Thyroid gland (tissue), 4 donors: ENCODE measurements at regions not wholly inside any gene's neighbourhood (a gene's known extent, or its start where the extent isn't known, plus 50 kb on each side); places are given as distances from the start of the nearest gene placed in this dataset.

ENCODE experiments used
- DNase-seq, 2 donors: peaks; one replicate each; pipeline ENCODE4 v3.0.0-alpha.2; 2019
- H3K27ac ChIP-seq, 3 donors: fragments of 200-600 bp; sonication (generic); 1 replicate in 2 of 3; 2 replicates in 1 of 3; pipeline ENCODE4 v1.5.1; 2016 to 2019; ENCODE audit warnings: mild to moderate bottlenecking in 1 of 3, moderate library complexity in 1 of 3
- H3K27me3 ChIP-seq: fragments of 200-600 bp; sonication (generic); one replicate; pipeline ENCODE4 v1.5.1; 2019
- H3K36me3 ChIP-seq, 2 donors: fragments of 200-600 bp; sonication (generic); one replicate each; pipeline ENCODE4 v1.5.1; 2016 to 2019
- H3K4me1 ChIP-seq, 2 donors: fragments of 200-600 bp; sonication (generic); one replicate each; pipeline ENCODE4 v1.5.1; 2017 to 2019
- H3K4me3 ChIP-seq, 3 donors: fragments of 200-600 bp; sonication (generic); replicated peaks in 1 of 3; 1 replicate in 2 of 3; 2 replicates in 1 of 3; pipeline ENCODE4 v1.5.1; 2016; ENCODE audit warnings: mild to moderate bottlenecking in 1 of 3
- H3K9me3 ChIP-seq: fragments of 200-600 bp; sonication (generic); one replicate; pipeline ENCODE4 v1.5.1; 2017
- POLR2A ChIP-seq, 2 donors: fragments of 450-650 bp; IDR thresholded peaks; one replicate each; pipeline ENCODE4 v1.6.1; 2017; ENCODE audit warnings: antibody characterized with exemption in 2 of 2, mild to moderate bottlenecking in 2 of 2, moderate library complexity in 1 of 2
- WGBS, 2 donors: methylation state at CpG; one replicate each; pipeline ENCODE4 v1.1.5; 2017; 5-methylcytosine and 5-hydroxymethylcytosine counted together
- intact Hi-C: fragments of 100-400 bp; cut with DNase I; formaldehyde crosslinking; loops from one replicate; pipeline ENCODE4 v1.15.1; 2023
- TF ChIP-seq, protein P1 (sequence below), 6 experiments: fragments of 200-600 bp in 3 of 6; fragments of 450-650 bp in 3 of 6; sonication (generic) in 3 of 6; IDR thresholded peaks; one replicate each; pipeline ENCODE4 v1.5.1; 2016 to 2019; ENCODE audit warnings: antibody characterized with exemption in 6 of 6, mild to moderate bottlenecking in 2 of 6, inconsistent platforms in 1 of 6, moderate library complexity in 1 of 6

DNA sequence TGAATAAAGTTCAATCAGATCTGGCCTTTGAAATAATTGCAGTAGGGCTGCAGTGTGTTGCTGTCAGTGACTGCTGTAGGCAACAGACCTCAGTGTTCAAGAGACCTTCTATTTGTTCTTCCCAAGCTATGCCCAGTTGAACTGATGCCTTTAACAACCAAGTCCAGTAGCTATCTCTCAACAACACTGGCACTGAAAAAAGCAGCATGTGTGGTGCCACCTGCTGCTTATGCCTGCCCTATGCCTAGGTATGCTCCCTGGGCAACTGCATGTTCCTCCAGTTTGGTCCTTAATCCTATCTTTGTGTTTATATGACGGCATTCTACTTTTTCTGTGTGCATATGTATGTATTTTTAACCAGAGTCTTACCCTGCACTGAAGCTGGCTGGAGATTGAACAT lies 523.9 kb upstream of the MEX3C start:
- peak in 1 of 2 donors; percentile 34 for DNase-seq
- Histone ChIP-seq H3K36me3 (no peaks in the 10 kb centered on the region), H3K27ac (no peak overlapping the region), H3K4me1 (no peaks in the 10 kb centered on the region), H3K4me3 (no peak overlapping the region), H3K27me3 (no peaks in the 10 kb centered on the region), H3K9me3 (no peaks in the 10 kb centered on the region)
- TF ChIP-seq, protein P1, sequence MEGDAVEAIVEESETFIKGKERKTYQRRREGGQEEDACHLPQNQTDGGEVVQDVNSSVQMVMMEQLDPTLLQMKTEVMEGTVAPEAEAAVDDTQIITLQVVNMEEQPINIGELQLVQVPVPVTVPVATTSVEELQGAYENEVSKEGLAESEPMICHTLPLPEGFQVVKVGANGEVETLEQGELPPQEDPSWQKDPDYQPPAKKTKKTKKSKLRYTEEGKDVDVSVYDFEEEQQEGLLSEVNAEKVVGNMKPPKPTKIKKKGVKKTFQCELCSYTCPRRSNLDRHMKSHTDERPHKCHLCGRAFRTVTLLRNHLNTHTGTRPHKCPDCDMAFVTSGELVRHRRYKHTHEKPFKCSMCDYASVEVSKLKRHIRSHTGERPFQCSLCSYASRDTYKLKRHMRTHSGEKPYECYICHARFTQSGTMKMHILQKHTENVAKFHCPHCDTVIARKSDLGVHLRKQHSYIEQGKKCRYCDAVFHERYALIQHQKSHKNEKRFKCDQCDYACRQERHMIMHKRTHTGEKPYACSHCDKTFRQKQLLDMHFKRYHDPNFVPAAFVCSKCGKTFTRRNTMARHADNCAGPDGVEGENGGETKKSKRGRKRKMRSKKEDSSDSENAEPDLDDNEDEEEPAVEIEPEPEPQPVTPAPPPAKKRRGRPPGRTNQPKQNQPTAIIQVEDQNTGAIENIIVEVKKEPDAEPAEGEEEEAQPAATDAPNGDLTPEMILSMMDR (IDR thresholded peaks at IDR 0.05) = peak in 2 of 6 experiments; percentile 22 to 31
- no peak for TF ChIP-seq POLR2A (IDR thresholded peaks at IDR 0.05)
- intact Hi-C loops = no loop called here
- 66 to 67% methylated on average over 1 of the region's 1 CpG for whole genome bisulfite sequencing, 2 donors

DNA sequence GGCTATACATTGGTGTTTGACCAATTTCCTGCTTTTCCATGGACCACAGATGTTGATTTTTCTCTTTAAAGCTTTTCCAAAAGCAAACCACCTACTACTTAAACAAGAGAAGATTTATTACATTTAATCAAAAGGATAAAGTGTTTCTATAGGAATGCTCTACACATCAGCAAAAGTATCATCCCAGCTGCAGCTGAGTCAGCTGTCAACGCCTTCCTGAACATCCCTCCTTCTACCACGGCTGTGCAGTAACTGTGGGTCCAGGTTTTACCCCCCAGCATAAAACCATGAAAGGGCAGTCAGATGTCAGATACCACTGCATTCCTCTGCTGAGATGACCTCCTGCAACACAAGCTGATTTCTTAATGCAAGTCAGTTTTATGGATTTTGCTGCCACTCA lies 524.5 kb upstream of the MEX3C start:
- no peak overlapping the region for H3K27ac ChIP-seq
- no peak for TF ChIP-seq POLR2A (IDR thresholded peaks at IDR 0.05)
- TF ChIP-seq, protein P1 (IDR thresholded peaks at IDR 0.05) = no peak
- no peak for DNase-seq
- intact Hi-C loops = no loop called here
- no peaks in the 10 kb centered on the region for H3K36me3 ChIP-seq
- no peaks in the 10 kb centered on the region for H3K27me3 ChIP-seq
- H3K4me1 ChIP-seq = no peaks in the 10 kb centered on the region
- 72 to 88% methylated on average over 2 of the region's 2 CpGs for WGBS, 2 donors
- no peaks in the 10 kb centered on the region for H3K9me3 ChIP-seq
- H3K4me3 ChIP-seq = no peak overlapping the region

DNA sequence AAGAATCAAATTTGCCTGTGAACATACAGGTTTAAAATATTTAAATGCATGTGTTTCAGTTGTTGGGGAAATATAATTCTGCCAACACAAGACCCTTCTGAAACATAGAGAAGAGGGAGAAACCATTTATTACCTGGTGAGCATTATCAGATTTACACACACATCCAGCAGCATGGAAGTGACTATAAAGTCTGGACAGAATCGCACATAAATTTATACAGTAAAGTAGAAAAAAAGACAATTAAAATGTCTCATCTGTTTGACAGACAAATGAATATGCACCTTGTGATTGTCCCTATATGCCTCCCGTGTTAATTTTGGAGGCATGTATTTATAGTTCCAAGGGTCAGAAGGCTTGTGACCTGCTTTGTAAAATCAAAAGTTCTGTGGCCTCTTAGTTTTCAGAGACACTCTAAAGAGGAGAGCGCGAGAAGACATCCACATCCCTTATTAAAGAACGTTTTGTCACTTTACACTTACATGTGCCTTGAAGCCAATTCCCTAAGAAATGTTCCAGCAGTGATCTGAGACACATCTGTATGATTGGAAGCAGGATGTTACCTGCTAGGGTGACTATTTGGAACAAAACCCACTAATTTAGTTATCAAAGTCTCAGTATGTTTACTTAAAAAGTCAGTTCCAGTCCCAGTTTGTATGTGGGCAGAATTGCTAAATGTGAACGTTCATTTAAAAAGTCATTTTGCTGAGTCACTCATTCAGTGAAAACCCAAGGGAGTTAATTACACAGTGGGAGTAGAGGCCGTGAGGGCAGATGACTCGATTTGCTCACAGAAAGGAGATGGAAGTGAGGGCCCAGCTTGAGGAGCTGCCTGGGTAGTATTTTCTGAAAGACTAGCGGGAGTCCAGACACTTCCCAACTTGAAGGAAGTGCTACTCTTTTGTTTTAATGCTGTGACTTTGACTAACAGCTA lies 527.6 kb upstream of the MEX3C start:
- H3K27me3 ChIP-seq = no peaks in the 10 kb centered on the region
- intact Hi-C loops = no loop called here
- no peaks in the 10 kb centered on the region for H3K36me3 ChIP-seq
- H3K27ac ChIP-seq = no peak overlapping the region
- H3K4me3 ChIP-seq = no peak overlapping the region
- H3K4me1 ChIP-seq = no peaks in the 10 kb centered on the region
- DNase-seq = no peak
- H3K9me3 ChIP-seq = no peaks in the 10 kb centered on the region
- TF ChIP-seq, protein P1 (IDR thresholded peaks at IDR 0.05) = no peak
- TF ChIP-seq POLR2A (IDR thresholded peaks at IDR 0.05) = no peak
- 73 to 76% methylated on average over 9 of the region's 9 CpGs for WGBS, 2 donors

DNA sequence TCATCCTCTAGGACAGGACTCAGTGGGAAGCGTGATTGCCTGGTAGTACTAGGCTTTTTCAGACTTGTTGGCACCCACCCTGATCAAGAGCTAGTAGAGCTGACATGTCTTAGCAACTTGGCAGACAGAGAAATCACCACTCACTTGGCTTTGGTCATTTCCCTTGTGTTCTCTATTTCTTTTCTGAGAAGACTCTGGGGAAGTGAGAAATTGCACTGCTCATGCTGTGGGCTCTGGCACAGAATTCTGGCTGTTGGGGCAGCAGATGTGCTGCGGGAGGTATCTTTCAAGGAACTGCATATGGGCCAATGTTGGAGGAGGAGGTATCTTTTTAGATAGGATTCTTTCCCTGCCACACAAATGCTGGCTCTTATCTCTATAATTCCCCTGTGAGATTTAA lies 529.1 kb upstream of the MEX3C start:
- intact Hi-C loops = no loop called here
- H3K27ac ChIP-seq = no peak overlapping the region
- no peak for TF ChIP-seq POLR2A (IDR thresholded peaks at IDR 0.05)
- TF ChIP-seq, protein P1 (IDR thresholded peaks at IDR 0.05) = no peak
- 94 to 95% methylated on average over 2 of the region's 2 CpGs for WGBS, 2 donors
- H3K9me3 ChIP-seq = no peaks in the 10 kb centered on the region
- H3K27me3 ChIP-seq = no peaks in the 10 kb centered on the region
- H3K36me3 ChIP-seq = no peaks in the 10 kb centered on the region
- no peaks in the 10 kb centered on the region for H3K4me1 ChIP-seq
- no peak overlapping the region for H3K4me3 ChIP-seq
- no peak for DNase-seq

DNA sequence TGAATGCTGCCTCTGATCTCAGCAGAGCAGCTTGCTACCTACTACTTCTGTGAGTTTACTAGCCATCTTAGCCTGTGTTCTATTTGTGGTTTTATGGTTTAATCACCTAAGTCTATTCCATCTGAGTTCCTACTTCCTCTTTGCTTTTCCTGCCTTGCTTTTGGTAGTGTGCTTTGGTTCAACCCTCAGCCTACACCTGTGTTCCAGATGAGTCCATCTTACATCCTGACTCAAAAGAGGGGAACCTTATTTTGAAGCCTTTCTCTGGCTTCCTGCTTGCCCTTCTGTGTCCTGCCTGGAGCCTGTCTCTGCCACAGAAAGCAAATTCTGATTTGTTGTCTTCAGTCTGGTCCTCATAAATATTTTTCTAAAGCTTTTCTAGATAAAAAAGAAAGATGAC lies 530.3 kb upstream of the MEX3C start:
- Histone ChIP-seq H3K4me3 (no peak overlapping the region), H3K27me3 (no peaks in the 10 kb centered on the region), H3K27ac (no peak overlapping the region), H3K9me3 (no peaks in the 10 kb centered on the region), H3K36me3 (no peaks in the 10 kb centered on the region), H3K4me1 (no peaks in the 10 kb centered on the region)
- DNase-seq = no peak
- intact Hi-C loops = no loop called here
- TF ChIP-seq, protein P1 (IDR thresholded peaks at IDR 0.05) = no peak
- TF ChIP-seq POLR2A (IDR thresholded peaks at IDR 0.05) = no peak
